IMR-90 (cell line): ENCODE measurements at regions not wholly inside any gene's neighbourhood (a gene's known extent, or its start where the extent isn't known, plus 50 kb on each side); places are given as distances from the start of the nearest gene placed in this dataset.
A peak's percentile ranks its signal among the peaks of the same experiment; 100 is the strongest.

Source experiments
- ATAC-seq: fragments of 200-7000 bp; cut with Tn5 transposase; 2 replicates; pipeline ENCODE4 v1.9.1; 2020; ENCODE audit warnings: low read depth, mild to moderate bottlenecking, moderate library complexity
- BruUV-seq: library from RNA; stranded (reverse); fragments of 400-500 nt; replicated peaks from 2 replicates; lab custom pipeline; 2021; lab: Mats Ljungman, UMichigan
- CTCF ChIA-PET: fragments of 300-600 bp; formaldehyde crosslinking; extraction: SDS; loops from one replicate; lab custom pipeline; 2021; ENCODE audit warnings: antibody characterized with exemption; lab: Yijun Ruan, JAX
- POLR2A ChIA-PET: fragments of 300-600 bp; sonication (Branson Sonifier 250); formaldehyde crosslinking; loops from one replicate; lab custom pipeline; 2022; ENCODE audit warnings: antibody characterized with exemption; ENCODE audit not compliant: unreplicated experiment; lab: Charles Lee
- DNase-seq: peaks from one replicate; pipeline ENCODE4 v3.0.0; 2013
- H2AFZ ChIP-seq: replicated peaks from 2 replicates; pipeline ENCODE3; 2013; ENCODE audit warnings: low read length, mild to moderate bottlenecking; ENCODE audit not compliant: poor library complexity
- H2AK5ac ChIP-seq: 2 replicates; pipeline ENCODE4 v1.6.1; 2013; ENCODE audit warnings: low read depth, low read length, inconsistent platforms
- H2AK9ac ChIP-seq: replicated peaks from 2 replicates; pipeline ENCODE3; 2013; ENCODE audit warnings: mild to moderate bottlenecking, low read depth, low read length, moderate library complexity; ENCODE audit not compliant: poor library complexity
- H2BK120ac ChIP-seq: 2 replicates; pipeline ENCODE4 v1.6.1; 2013; ENCODE audit warnings: low read depth, low read length, inconsistent platforms
- H2BK15ac ChIP-seq: 3 replicates; pipeline ENCODE4 v1.6.1; 2013; ENCODE audit warnings: low read depth, low read length, inconsistent platforms
- H2BK20ac ChIP-seq: 2 replicates; pipeline ENCODE4 v1.6.1; 2013; ENCODE audit warnings: low read depth, mild to moderate bottlenecking, inconsistent platforms, low read length, moderate library complexity
- H2BK5ac ChIP-seq: 2 replicates; pipeline ENCODE4 v1.6.1; 2013; ENCODE audit warnings: mild to moderate bottlenecking, low read depth, low read length, inconsistent platforms; ENCODE audit not compliant: poor library complexity, severe bottlenecking
- H3K14ac ChIP-seq: replicated peaks from 2 replicates; pipeline ENCODE4 v1.6.1; 2013; ENCODE audit warnings: low read depth, low read length, inconsistent platforms
- H3K18ac ChIP-seq: 2 replicates; pipeline ENCODE4 v1.6.1; 2013; ENCODE audit warnings: low read depth, low read length, control low read depth
- H3K23ac ChIP-seq: 2 replicates; pipeline ENCODE4 v1.6.1; 2013; ENCODE audit warnings: low read depth, low read length, inconsistent platforms
- H3K27ac ChIP-seq: 2 replicates; pipeline ENCODE4 v1.5.1; 2013; ENCODE audit warnings: mild to moderate bottlenecking, control low read depth, low read length; ENCODE audit not compliant: insufficient read depth
- H3K27me3 ChIP-seq: 2 replicates; pipeline ENCODE4 v1.6.1; 2013; ENCODE audit warnings: low read length; ENCODE audit not compliant: control insufficient read depth, insufficient read depth
- H3K36me3 ChIP-seq: 2 replicates; pipeline ENCODE4 v1.6.1; 2013; ENCODE audit warnings: low read length, mixed read lengths; ENCODE audit not compliant: control insufficient read depth, insufficient read depth
- H3K4ac ChIP-seq: 2 replicates; pipeline ENCODE4 v1.6.1; 2013; ENCODE audit warnings: low read depth, low read length, inconsistent platforms
- H3K4me1 ChIP-seq: 2 replicates; pipeline ENCODE4 v1.6.1; 2013; ENCODE audit warnings: low read length, mixed read lengths; ENCODE audit not compliant: control insufficient read depth, insufficient read depth
- H3K4me2 ChIP-seq: 2 replicates; pipeline ENCODE4 v1.6.1; 2013; ENCODE audit warnings: low read depth, mild to moderate bottlenecking, control low read depth, low read length, moderate library complexity
- H3K4me3 ChIP-seq: 2 replicates; pipeline ENCODE4 v1.5.1; 2013; ENCODE audit warnings: low read depth, mild to moderate bottlenecking, control low read depth, low read length, moderate library complexity; ENCODE audit not compliant: insufficient read depth
- H3K56ac ChIP-seq: 2 replicates; pipeline ENCODE4 v1.6.1; 2013; ENCODE audit warnings: low read length, inconsistent platforms; ENCODE audit not compliant: insufficient read depth; ENCODE audit errors: extremely low read depth
- H3K79me1 ChIP-seq, 2 experiments: 2 replicates each; pipeline ENCODE4 v1.6.1; 2013; ENCODE audit warnings: low read length in 2 of 2, inconsistent platforms in 1 of 2, low read depth in 1 of 2
- H3K9ac ChIP-seq: 2 replicates; pipeline ENCODE4 v1.6.1; 2013; ENCODE audit warnings: low read depth, low read length, control low read depth
- H3K9me1 ChIP-seq: 2 replicates; pipeline ENCODE4 v1.6.1; 2013; ENCODE audit warnings: low read length, inconsistent platforms; ENCODE audit not compliant: insufficient read depth
- H3K9me3 ChIP-seq: 2 replicates; pipeline ENCODE4 v1.6.1; 2013; ENCODE audit warnings: low read length; ENCODE audit not compliant: control insufficient read depth, insufficient read depth
- H4K20me1 ChIP-seq: 2 replicates; pipeline ENCODE4 v1.6.1; 2013; ENCODE audit warnings: low read length, inconsistent platforms; ENCODE audit not compliant: insufficient read depth
- H4K5ac ChIP-seq: 2 replicates; pipeline ENCODE4 v1.6.1; 2013; ENCODE audit warnings: mild to moderate bottlenecking, low read depth, low read length, control low read depth
- H4K8ac ChIP-seq, 2 experiments: 2 replicates each; pipeline ENCODE4 v1.6.1; 2013; ENCODE audit warnings: low read depth in 2 of 2, low read length in 2 of 2, control low read depth in 1 of 2, inconsistent platforms in 1 of 2
- H4K91ac ChIP-seq: 2 replicates; pipeline ENCODE4 v1.6.1; 2013; ENCODE audit warnings: low read depth, low read length, inconsistent platforms; ENCODE audit not compliant: insufficient read depth
- SMC3 ChIP-seq: fragments of 150-350 bp; IDR thresholded peaks from 2 replicates; pipeline ENCODE4 v1.6.1; 2016; ENCODE audit warnings: low read depth, mild to moderate bottlenecking, antibody characterized with exemption, low read length, moderate library complexity
- WGBS, 2 experiments: methylation state at CpG; one replicate each; pipeline versions ENCODE4 v1.1.5 to v1.1.7; 2013; ENCODE audit warnings: missing lambda C conversion rate in 2 of 2; ENCODE audit not compliant: insufficient read length in 1 of 2; ENCODE audit errors: extremely low coverage in 2 of 2; 5-methylcytosine and 5-hydroxymethylcytosine counted together
- dilution Hi-C: fragments of 300-500 bp; cut with HindIII; formaldehyde crosslinking; loops from one replicate; pipeline ENCODE4 v1.14.3; 2018; ENCODE audit warnings: low sequenced_read_pairs; ENCODE audit not compliant: unreplicated experiment
- in situ Hi-C: fragments of 300-500 bp; cut with MboI; formaldehyde crosslinking; loops from 3 replicates; pipeline ENCODE4 v1.14.3; 2019; ENCODE audit warnings: low sequenced_read_pairs, inconsistent platforms, mixed read lengths
- intact Hi-C: fragments of 100-400 bp; cut with micrococcal nuclease; formaldehyde crosslinking; loops from 2 replicates; pipeline ENCODE4 v1.10.0; 2022

DNA sequence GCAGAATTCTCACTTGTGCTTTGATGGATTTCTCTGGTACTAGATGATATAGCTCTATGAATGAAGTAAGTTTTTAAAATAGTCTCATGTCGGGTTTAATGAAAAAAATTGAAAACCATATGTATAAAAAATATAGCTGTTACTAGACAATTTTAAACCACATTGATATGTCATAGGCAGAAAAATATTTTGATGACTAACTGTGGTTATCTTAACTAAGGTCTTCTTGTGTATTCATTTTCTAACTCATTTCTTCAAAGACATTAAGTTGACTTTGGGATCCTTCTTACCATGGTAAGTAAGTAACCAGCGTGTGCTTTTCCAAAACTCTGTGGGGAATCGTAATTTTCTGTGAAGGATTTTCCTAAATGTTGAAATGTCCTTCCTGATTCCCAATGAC, 160.9 kb upstream of the COL3A1 start:
- no peak overlapping the region for H4K8ac ChIP-seq
- no TSS peak for BruUV-seq
- no peaks in the 10 kb centered on the region for H4K20me1 ChIP-seq
- in situ Hi-C loops = no loop called here
- no peak overlapping the region for H3K9ac ChIP-seq
- H3K14ac ChIP-seq = no peak overlapping the region
- ATAC-seq (no peak), DNase-seq (peak; percentile 82)
- no peak overlapping the region for H3K4me2 ChIP-seq
- H2BK5ac ChIP-seq = peak overlapping the region; percentile 66
- no peak overlapping the region for H4K5ac ChIP-seq
- H3K18ac ChIP-seq = no peak overlapping the region
- POLR2A ChIA-PET = no interaction called here
- H3K36me3 ChIP-seq = no peaks in the 10 kb centered on the region
- no peak overlapping the region for H2BK20ac ChIP-seq
- no peak overlapping the region for H2BK15ac ChIP-seq
- H3K56ac ChIP-seq = no peak overlapping the region
- no peak overlapping the region for H2AFZ ChIP-seq
- no peak overlapping the region for H4K91ac ChIP-seq
- WGBS, 2 experiments = no CpG with 5 or more reads among the region's 3 CpGs
- H2AK5ac ChIP-seq = no peak overlapping the region
- H3K27ac ChIP-seq = no peak overlapping the region
- intact Hi-C loops = no loop called here
- dilution Hi-C loops = no loop called here
- H3K9me1 ChIP-seq = no peaks in the 10 kb centered on the region; the same call in 1 of the 2 replicates
- H3K4ac ChIP-seq = no peak overlapping the region
- no peak overlapping the region for H2BK120ac ChIP-seq
- no peaks in the 10 kb centered on the region for H3K79me1 ChIP-seq
- CTCF ChIA-PET = no interaction called here
- H2AK9ac ChIP-seq = no peak overlapping the region
- H3K4me1 ChIP-seq = peaks cover 5% of the 10 kb centered on the region; the same call in 1 of the 2 replicates
- H3K23ac ChIP-seq = no peak overlapping the region
- no peak overlapping the region for H3K4me3 ChIP-seq
- no peak for TF ChIP-seq SMC3
- H3K9me3 ChIP-seq = no peaks in the 10 kb centered on the region
- no peaks in the 10 kb centered on the region for H3K27me3 ChIP-seq
